ENCODE measurements at regions not wholly inside any gene's neighbourhood (a gene's known extent, or its start where the extent isn't known, plus 50 kb on each side); places are given as distances from the start of the nearest gene placed in this dataset.
"Not testable (repeated sequence)": the region's sequence is repeated elsewhere in the genome, so short reads cannot be mapped to it uniquely, and the experiment has no call there.

DNA sequence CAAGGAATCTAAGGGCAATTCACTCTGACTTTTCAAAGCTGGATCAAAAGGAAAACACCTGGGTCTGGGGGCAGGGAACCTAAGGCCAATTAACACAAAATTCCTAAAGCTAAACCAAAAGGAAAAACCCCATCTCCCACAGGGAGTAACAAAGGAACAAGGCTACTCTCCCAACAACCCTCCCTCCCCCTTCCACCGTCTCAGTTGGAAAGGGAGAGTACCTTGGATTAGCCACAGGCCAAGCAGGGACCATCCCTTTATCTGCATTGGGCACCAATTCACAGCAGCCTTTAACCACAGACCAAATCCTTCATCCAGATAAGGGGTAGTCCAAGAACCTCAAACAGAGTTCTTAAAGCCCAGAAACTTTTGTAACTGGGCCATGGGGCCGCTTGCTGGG lies 153.0 kb downstream of the ZFY start:
- H3K4me1 ChIP-seq; H3K36me3 ChIP-seq; H3K9me3 ChIP-seq; H3K4me3 ChIP-seq; H3K27me3 ChIP-seq; H3K27ac ChIP-seq; intact Hi-C loops (cut with DNase I); DNase-seq: not testable (repeated sequence)
- 79 to 94% methylated on average over 2 of the region's 2 CpGs for WGBS, 2 donors

DNA sequence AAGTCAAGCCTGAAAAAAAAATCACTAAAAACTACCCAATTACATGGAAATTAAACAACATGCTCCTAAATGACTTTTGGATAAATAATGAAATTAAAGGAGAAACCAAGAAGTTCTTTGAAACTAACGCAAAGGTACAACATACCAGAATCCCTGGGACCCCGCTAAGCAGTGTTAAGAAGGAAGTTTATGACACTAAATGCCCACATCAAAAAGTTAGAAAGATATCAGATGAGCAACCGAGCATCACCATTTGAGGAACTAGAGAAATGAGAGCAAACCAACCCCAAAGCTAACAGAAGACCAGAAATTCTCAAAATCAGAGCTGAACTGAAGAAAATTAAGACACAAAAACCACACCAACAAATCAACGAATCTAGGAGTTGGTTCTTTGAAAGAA lies 173.5 kb downstream of the ZFY start:
- H3K4me1 ChIP-seq; H3K36me3 ChIP-seq; H3K4me3 ChIP-seq; intact Hi-C loops (cut with DNase I); H3K9me3 ChIP-seq; H3K27me3 ChIP-seq; H3K27ac ChIP-seq; DNase-seq: not testable (repeated sequence)
- 62 to 96% methylated on average over 4 of the region's 4 CpGs for WGBS, 2 donors

DNA sequence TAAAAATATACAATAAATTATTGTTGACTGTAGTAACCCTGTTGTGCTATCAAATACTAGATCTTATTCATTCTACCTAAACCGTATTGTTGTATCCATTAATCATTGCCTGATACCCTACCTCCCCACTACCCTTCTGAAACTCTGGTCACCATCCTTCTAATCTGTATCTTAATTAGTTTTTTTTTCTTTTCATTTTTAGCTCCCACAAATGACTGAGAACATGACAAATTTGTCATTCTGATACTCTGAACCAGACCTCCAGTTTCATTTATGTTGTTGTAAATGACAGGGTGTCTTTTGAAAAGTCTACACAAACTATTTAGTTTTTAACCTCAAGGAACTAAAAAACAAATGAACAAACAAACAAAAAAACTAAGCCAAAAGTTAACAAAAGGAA lies 185.1 kb downstream of the ZFY start:
- H3K27ac ChIP-seq; H3K4me3 ChIP-seq; H3K36me3 ChIP-seq; H3K4me1 ChIP-seq; DNase-seq; H3K9me3 ChIP-seq; intact Hi-C loops (cut with DNase I); H3K27me3 ChIP-seq: not testable (repeated sequence)
- WGBS, 2 donors, result 85 to 94% methylated on average over 1 of the region's 1 CpG

DNA sequence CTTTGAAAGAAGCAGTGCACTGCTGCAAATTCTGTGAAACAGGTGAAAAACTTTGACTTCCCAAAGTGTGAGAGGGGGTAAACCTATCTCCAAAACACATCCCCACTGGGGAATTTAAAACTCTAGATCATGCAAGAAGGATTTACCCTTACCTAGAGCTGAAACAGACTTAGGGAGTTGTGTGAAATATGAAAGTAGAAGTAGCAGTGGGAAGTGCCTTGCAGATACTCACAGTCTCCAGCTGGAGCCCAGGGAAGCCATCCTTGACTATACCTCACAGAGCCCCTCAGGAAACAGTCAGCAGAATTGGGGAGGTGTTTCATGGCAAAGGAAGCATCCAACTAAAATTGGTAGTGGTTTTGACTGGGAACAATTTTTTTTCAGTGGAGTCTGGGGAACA lies 185.5 kb downstream of the ZFY start:
- H3K36me3 ChIP-seq; H3K27ac ChIP-seq; H3K27me3 ChIP-seq; intact Hi-C loops (cut with DNase I); H3K4me1 ChIP-seq; H3K9me3 ChIP-seq; DNase-seq; H3K4me3 ChIP-seq: not testable (repeated sequence)

DNA sequence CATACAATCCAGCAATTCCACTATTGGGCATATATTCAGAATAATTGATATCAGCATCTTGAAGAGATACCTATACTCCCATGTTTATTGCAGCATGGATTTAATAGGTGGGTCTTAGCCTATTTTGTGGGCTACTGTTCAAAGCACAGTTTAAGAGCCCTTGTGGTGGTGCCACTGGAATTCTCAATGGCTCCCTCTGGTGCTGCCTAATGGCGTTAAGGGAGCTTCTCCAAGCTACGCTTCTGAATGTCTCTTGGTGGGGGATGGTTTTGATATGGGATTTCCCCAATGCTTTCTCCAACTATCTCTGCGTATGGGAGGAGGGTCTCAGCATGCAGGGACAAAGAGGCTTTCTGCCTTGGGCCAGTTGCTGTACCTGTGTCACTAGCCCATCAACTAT lies 188.3 kb downstream of the ZFY start:
- H3K27ac ChIP-seq; H3K9me3 ChIP-seq; H3K36me3 ChIP-seq; DNase-seq; H3K4me1 ChIP-seq; H3K4me3 ChIP-seq; intact Hi-C loops (cut with DNase I); H3K27me3 ChIP-seq: not testable (repeated sequence)
- WGBS, 2 donors, result 89 to 90% methylated on average over 3 of the region's 3 CpGs

DNA sequence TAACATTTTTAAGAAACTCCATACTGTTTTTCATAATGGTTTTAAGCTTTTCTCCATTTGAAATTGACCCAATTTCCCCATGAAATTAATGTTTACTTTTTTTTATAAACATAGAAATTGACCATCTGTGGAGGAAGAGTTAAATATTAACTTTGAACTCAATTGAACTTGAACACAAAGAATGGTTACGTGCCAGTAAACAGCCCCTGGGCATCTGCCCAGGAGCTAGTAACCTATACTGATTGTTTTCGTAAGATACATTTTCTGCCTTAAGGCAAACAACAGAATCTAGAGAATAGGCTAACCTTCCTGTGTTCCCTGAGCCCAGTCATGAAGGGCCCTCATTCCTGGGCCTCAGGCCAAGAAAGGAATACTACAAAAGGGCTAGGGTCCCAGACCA lies 235.9 kb downstream of the ZFY start:
- WGBS, 2 donors, result 25 to 61% methylated on average over 2 of the region's 2 CpGs
- DNase-seq; intact Hi-C loops (cut with DNase I): not testable (repeated sequence)

DNA sequence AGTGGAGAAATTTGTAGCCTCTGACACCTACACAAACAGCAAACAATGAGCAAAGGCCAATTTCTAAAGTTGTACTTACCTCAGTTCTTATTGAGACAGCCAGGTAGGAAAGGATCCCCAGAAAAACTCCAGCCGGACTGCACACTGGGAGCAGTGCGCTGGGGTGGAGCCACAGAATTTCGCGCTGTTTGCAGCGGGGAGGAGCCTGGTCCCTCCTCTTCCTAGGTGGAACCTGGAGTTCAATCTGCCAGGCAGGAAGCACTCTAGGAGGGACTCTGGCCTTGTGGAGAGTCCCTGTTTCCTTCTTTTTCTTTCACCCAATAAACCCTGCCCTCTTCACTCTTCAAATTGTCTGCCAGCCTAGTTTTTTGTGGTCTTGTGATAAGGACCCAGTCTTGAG lies 259.9 kb downstream of the ZFY start:
- intact Hi-C loops (cut with DNase I); H3K27ac ChIP-seq; H3K4me1 ChIP-seq; H3K36me3 ChIP-seq; H3K27me3 ChIP-seq; DNase-seq; H3K4me3 ChIP-seq; H3K9me3 ChIP-seq: not testable (repeated sequence)
- 97% methylated on average over 5 of the region's 5 CpGs; no CpG with 5 or more reads in 1 of the 2 donors for WGBS, 2 donors

More for the DNA sequence above, 235.9 kb downstream of the ZFY start:
- not testable (repeated sequence) for H3K4me3 ChIP-seq, H3K27me3 ChIP-seq, H3K4me1 ChIP-seq, H3K27ac ChIP-seq, H3K36me3 ChIP-seq, H3K9me3 ChIP-seq

DNA sequence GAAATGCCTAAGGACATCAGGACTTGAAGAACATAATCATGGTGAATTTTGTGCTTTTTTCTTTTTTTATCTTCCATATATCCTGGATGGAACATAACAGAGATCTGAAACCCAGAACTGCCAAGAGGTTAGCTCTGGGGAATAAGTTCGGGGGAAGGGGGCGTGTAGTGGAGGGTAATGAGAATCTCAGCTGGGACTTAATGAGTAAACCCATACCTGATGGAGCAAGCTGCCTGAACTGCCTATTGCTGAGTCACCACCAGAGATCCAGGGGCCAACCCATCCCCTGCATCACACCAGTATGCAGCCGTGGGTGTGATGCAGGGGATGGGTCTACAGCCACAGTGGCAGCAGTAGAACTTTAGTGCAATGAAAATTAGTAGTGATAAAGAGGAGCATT lies 267.1 kb downstream of the ZFY start:
- DNase-seq; H3K36me3 ChIP-seq; H3K27ac ChIP-seq; H3K27me3 ChIP-seq; H3K9me3 ChIP-seq; intact Hi-C loops (cut with DNase I); H3K4me3 ChIP-seq; H3K4me1 ChIP-seq: not testable (repeated sequence)
- WGBS, 2 donors, result 89 to 90% methylated on average over 2 of the region's 3 CpGs

DNA sequence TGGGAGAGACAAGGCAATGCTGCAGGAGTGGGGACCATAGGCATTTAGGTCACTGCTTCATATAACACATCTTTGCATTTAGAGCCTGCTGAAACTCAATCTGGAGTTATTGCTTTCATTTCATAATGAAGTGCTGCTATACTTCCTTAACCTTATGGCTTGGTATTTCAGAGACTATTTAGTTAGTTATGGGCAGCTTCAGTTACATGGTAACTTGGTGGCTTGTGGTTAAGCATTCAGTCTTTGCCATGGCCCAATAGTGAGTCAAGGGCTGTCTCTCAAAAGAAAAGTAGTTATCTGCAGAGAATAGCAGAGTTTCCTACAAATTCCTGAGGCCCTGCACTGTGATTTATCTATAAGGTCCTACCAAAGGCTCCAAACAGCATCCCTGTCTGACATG lies 271.6 kb downstream of the ZFY start:
- H3K4me3 ChIP-seq; H3K4me1 ChIP-seq; DNase-seq; H3K27ac ChIP-seq; H3K9me3 ChIP-seq; H3K27me3 ChIP-seq; H3K36me3 ChIP-seq; intact Hi-C loops (cut with DNase I): not testable (repeated sequence)

DNA sequence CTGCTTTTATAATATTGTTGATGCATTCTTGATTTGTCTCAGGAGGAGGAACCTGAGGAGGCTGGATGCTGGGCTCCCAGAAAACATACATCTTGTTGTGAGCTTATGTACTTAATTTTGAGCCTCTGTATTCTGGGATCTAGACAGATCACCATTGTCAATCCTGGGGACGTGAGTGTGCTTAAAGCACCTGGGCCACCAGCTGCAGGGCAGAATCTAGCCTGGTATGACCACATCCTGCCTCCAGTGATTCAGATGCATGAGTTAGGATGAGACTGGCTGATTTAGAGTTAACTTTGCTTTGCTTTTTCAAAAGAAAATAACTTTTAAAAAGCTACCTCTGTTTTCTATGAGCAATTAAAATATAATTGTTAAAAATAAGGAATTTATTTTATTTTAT lies 278.0 kb downstream of the ZFY start:
- H3K4me1 ChIP-seq; H3K4me3 ChIP-seq; H3K36me3 ChIP-seq; H3K9me3 ChIP-seq; intact Hi-C loops (cut with DNase I); H3K27me3 ChIP-seq; H3K27ac ChIP-seq; DNase-seq: not testable (repeated sequence)
- WGBS, 2 donors, result 23 to 40% methylated on average over 1 of the region's 1 CpG

DNA sequence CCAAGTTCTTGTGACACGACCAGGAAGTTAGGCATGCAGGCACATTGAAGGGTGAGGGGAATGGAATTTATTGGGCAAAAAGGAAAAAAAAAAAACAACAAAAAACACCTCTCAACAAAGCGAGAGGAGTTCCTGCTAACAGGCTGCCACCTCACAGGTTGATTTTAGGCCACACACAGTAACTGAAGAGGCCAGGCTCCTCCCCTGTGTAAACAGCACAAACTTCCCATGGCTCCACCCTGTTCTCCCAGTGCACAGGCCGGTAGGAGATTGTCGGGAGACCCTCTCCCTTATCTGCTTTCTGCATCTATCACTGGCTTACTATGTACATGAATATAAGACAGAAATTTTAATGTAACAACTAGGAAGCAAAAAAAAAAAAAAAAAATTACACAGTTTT lies 283.0 kb downstream of the ZFY start:
- H3K4me3 ChIP-seq; H3K27me3 ChIP-seq; H3K27ac ChIP-seq; H3K36me3 ChIP-seq; intact Hi-C loops (cut with DNase I); DNase-seq; H3K9me3 ChIP-seq; H3K4me1 ChIP-seq: not testable (repeated sequence)
- WGBS, 2 donors, result 46 to 53% methylated on average over 3 of the region's 4 CpGs

DNA sequence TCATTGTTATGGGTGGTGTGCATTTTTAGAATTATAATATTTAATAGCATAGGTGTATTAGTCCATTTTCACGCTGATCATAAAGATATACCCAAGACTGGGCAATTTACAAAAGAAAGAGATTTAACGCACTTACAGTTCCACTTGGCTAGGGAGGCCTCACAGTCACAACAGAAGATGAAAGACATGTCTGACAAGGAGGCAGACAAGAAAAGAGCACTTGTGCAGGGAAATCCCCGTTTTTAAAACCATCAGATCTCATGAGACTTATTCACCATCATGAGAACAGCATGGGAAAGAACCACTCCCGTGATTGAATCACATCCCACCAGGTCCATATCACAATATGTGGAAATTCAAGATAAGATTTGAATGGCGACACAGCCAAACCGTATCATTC lies 283.4 kb downstream of the ZFY start:
- H3K27me3 ChIP-seq; H3K27ac ChIP-seq; H3K4me1 ChIP-seq; H3K9me3 ChIP-seq; H3K36me3 ChIP-seq; DNase-seq; intact Hi-C loops (cut with DNase I); H3K4me3 ChIP-seq: not testable (repeated sequence)
- WGBS, 2 donors, result 80 to 89% methylated on average over 6 of the region's 6 CpGs

DNA sequence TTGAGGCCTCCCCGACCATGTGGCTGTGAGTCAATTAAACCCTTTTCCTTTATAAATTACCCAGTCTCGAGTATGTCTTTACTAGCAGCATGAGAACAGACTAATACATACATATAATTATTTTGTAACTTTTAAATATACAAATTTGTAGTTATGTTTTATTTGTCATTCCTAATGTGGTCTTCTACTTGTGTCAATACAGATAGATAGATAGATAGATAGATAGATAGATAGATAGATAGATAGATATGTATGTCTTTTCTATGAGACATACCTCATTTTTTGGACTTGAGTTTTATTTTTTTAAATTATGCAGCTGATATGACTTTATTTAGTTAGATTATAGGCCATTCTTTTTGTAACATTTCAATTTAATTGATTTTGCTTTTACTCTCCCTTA lies 316.0 kb upstream of the TGIF2LY start:
- H3K9me3 ChIP-seq; H3K27me3 ChIP-seq; DNase-seq; H3K36me3 ChIP-seq; H3K27ac ChIP-seq; H3K4me1 ChIP-seq; H3K4me3 ChIP-seq; intact Hi-C loops (cut with DNase I): not testable (repeated sequence)
- WGBS, 2 donors, result 70 to 71% methylated on average over 2 of the region's 2 CpGs

DNA sequence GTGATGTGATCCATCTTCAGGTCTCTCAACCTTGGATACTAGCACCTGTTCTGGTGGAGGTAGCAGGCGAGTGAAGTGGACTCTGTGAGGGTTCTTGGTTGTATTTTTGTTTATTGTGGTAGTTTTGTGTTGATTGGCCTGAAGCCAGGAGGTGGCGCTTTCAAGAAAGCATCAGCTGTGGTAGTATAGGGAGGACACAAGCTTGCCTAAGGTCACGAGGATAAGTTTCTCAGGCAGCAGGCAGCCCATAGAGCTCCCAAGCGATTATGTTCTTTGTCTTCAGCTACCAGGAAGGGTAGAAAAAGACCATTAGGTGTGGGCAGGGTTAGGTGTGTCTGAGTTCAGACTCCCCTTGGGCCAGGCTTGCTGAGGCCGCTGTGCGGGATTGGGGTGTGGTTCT lies 290.8 kb upstream of the TGIF2LY start:
- H3K36me3 ChIP-seq; H3K4me3 ChIP-seq; intact Hi-C loops (cut with DNase I); H3K27ac ChIP-seq; H3K9me3 ChIP-seq; H3K4me1 ChIP-seq; H3K27me3 ChIP-seq; DNase-seq: not testable (repeated sequence)
- WGBS, 2 donors, result 65 to 74% methylated on average over 6 of the region's 6 CpGs

Measured in sigmoid colon (tissue), 6 donors.